ENCODE measurements at regions not wholly inside any gene's neighbourhood (a gene's known extent, or its start where the extent isn't known, plus 50 kb on each side); places are given as distances from the start of the nearest gene placed in this dataset.

GRCh38 chr16:59260892-59261291 lies 526.8 kb upstream of the GOT2 start:
- Histone ChIP-seq H3K4me3 (no peak overlapping the region), H3K36me3 (no peaks in the 10 kb centered on the region), H3K9me3 (no peaks in the 10 kb centered on the region), H3K4me1 (no peaks in the 10 kb centered on the region), H3K27me3 (no peaks in the 10 kb centered on the region), H3K27ac (no peak overlapping the region)
- DNase-seq (no peak), ATAC-seq (ENCODE audit: low FRiP score in 2 of 2) (no peak)
- TF ChIP-seq POLR2AphosphoS5 (IDR thresholded peaks at IDR 0.05) (no peak), POLR2A (IDR thresholded peaks at IDR 0.05) (no peak), EP300 (IDR thresholded peaks at IDR 0.05) (no peak), CTCF (IDR thresholded peaks at IDR 0.05) (no peak)
- WGBS, 2 donors: 73 to 83% methylated on average over 4 of the region's 4 CpGs

GRCh38 chr16:59259950-59260319 lies 525.8 kb upstream of the GOT2 start:
- no peaks in the 10 kb centered on the region for H3K4me1 ChIP-seq
- H3K9me3 ChIP-seq: no peaks in the 10 kb centered on the region
- H3K27ac ChIP-seq: no peak overlapping the region
- H3K4me3 ChIP-seq: no peak overlapping the region
- no peak for ATAC-seq (ENCODE audit: low FRiP score in 2 of 2)
- no peak for TF ChIP-seq EP300 (IDR thresholded peaks at IDR 0.05)
- no peak for DNase-seq
- no peaks in the 10 kb centered on the region for H3K27me3 ChIP-seq
- no peaks in the 10 kb centered on the region for H3K36me3 ChIP-seq

- Histone ChIP-seq H3K36me3 (no peaks in the 10 kb centered on the region), H3K27me3 (no peaks in the 10 kb centered on the region), H3K27ac (no peak overlapping the region), H3K4me3 (no peak overlapping the region), H3K4me1 (no peaks in the 10 kb centered on the region), H3K9me3 (no peaks in the 10 kb centered on the region)
- ATAC-seq (ENCODE audit: low FRiP score in 2 of 2): no peak
- no peak for DNase-seq
- 63 to 73% methylated on average over 17 to 18 of the region's 18 CpGs for WGBS, 2 donors
- no peak for TF ChIP-seq CTCF (IDR thresholded peaks at IDR 0.05)
- no peak for TF ChIP-seq POLR2A (IDR thresholded peaks at IDR 0.05)
- no peak for TF ChIP-seq EP300 (IDR thresholded peaks at IDR 0.05)
- TF ChIP-seq POLR2AphosphoS5 (IDR thresholded peaks at IDR 0.05): no peak
These were observed 525.2 kb upstream of the GOT2 start for GRCh38 chr16:59259074-59259949.

- WGBS, 2 donors: 74 to 75% methylated on average over 3 of the region's 3 CpGs
- Histone ChIP-seq H3K9me3 (no peaks in the 10 kb centered on the region), H3K27me3 (no peaks in the 10 kb centered on the region), H3K36me3 (no peaks in the 10 kb centered on the region), H3K27ac (no peak overlapping the region), H3K4me3 (no peak overlapping the region), H3K4me1 (no peaks in the 10 kb centered on the region)
- DNase-seq: no peak
- no peak for ATAC-seq (ENCODE audit: low FRiP score in 2 of 2)
- TF ChIP-seq CTCF (IDR thresholded peaks at IDR 0.05) (no peak), POLR2A (IDR thresholded peaks at IDR 0.05) (no peak), POLR2AphosphoS5 (IDR thresholded peaks at IDR 0.05) (no peak)
These were observed 518.2 kb upstream of the GOT2 start for GRCh38 chr16:59252317-59252716.

- TF ChIP-seq POLR2AphosphoS5 (IDR thresholded peaks at IDR 0.05): no peak
- TF ChIP-seq POLR2A (IDR thresholded peaks at IDR 0.05): no peak
- no peak for TF ChIP-seq EP300 (IDR thresholded peaks at IDR 0.05)
- TF ChIP-seq CTCF (IDR thresholded peaks at IDR 0.05): no peak
- no peak for DNase-seq
- no peak for ATAC-seq (ENCODE audit: low FRiP score in 2 of 2)
- H3K27ac ChIP-seq: no peak overlapping the region
- WGBS, 2 donors: 68 to 70% methylated on average over 4 of the region's 4 CpGs
- H3K4me3 ChIP-seq: no peak overlapping the region
- no peaks in the 10 kb centered on the region for H3K9me3 ChIP-seq
- H3K27me3 ChIP-seq: no peaks in the 10 kb centered on the region
- no peaks in the 10 kb centered on the region for H3K36me3 ChIP-seq
- H3K4me1 ChIP-seq: no peaks in the 10 kb centered on the region
These were observed 514.9 kb upstream of the GOT2 start for GRCh38 chr16:59249011-59249410.

All from upper lobe of left lung (tissue), 6 donors.